ENCODE measurements at regions not wholly inside any gene's neighbourhood (a gene's known extent, or its start where the extent isn't known, plus 50 kb on each side); places are given as distances from the start of the nearest gene placed in this dataset.
A peak's percentile ranks its signal among the peaks of the same experiment; 100 is the strongest.
"Not testable (repeated sequence)": the region's sequence is repeated elsewhere in the genome, so short reads cannot be mapped to it uniquely, and the experiment has no call there.

GRCh38 chr3:184440151-184440550, 60.3 kb downstream of the CHRD start:
- no peak for DNase-seq

- DNase-seq: no peak
Measured at GRCh38 chr3:184441202-184441900, 61.5 kb downstream of the CHRD start.

DNA sequence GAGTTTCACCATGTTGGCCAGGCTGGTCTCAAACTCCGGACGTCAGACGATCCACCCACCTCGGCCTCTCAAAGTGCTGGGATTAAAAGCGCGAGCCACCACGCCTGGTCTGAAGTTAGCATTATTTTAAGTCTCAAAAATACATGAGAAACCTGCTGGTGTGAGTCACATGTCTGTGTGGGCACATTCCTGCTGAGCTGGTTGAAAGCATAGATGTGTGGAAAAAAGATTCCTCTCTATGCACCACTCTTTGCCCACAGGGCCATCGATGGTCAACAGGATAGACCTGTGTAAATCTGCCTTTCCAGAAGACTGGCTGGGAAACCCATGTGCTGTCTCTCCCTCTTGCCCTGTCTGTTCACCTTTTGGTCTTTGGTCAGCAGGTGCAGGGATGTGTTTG, 63.5 kb downstream of the CHRD start:
- DNase-seq: no peak

DNA sequence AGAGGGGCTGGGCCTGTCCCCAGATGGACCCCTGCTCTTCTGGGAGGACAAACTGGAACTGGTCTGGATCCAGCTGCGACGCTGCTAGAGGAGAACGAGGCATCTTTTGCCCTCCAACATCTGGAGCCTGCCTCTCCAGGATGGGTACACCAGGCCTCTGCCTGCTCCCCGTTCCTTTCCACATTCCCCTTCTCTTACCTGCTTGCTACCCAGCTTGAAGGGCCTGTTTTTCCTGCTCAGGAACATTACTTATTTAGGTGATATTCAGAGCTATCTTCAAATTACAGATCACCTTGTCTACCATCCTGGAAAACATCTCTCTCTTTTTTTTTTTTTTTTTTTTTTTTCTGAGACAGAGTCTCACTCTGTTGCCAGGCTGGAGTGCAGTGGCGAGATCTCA, 64.0 kb downstream of the CHRD start:
- DNase-seq: no peak

DNA sequence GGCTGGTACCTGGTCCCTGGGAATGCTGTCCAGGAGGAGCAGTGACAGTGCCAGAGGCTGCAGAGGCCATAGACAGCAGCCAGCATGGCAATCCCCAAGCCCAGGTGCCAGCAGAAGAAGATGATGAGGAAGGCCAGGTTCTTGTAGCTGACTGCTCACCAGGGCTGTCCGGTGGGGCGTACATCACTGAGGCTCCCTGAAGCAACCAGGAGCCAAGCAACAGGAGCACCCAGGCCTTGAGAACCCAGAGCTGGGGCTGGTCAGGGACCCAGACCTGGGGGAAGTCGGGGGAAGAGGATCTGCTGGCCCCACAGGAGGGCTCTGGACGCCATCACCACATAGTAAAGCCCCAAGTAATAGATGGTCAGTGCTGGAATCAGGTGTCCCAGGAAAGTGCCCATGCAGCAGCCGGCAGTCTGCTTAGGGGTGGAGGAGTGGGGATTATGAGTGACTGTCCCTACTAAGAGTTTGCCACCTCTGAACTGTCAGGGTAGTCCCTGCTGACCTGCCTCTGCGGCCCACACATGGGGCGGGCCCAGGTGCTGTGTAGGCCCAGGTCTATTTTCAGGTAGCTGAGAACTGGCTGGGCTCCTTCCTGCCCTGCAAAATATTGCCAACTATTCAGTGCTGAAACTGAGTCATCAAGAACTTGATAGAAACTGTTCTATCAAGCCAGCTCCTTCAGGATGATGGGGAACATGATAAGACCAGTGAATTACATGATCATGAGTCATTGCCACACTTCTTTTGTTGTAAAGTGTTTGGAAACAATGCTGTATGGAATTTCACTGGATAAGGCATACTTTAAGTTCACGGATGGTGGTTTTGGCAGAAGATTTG, 68.7 kb downstream of the CHRD start:
- DNase-seq: peak; percentile 92

DNA sequence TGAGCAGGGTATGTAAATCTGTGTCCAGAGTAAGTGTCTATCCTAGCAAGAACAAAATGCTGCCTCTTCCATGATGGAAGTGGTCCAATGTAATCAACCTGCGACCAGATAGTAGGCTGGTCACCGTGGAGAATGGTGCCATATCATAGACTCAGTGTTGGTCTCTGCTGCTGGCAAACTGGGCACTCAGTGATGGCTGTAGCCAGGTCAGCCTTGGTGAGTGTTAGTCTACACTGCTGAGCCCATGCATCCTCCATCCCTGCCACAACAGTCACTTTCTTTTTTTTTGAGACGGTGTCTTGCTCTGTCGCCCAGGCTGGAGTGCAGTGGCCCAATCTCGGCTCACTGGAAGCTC, 69.3 kb downstream of the CHRD start:
- DNase-seq: no peak

- no peak for DNase-seq
Measured at GRCh38 chr3:184450547-184450946, 70.7 kb downstream of the CHRD start.

DNA sequence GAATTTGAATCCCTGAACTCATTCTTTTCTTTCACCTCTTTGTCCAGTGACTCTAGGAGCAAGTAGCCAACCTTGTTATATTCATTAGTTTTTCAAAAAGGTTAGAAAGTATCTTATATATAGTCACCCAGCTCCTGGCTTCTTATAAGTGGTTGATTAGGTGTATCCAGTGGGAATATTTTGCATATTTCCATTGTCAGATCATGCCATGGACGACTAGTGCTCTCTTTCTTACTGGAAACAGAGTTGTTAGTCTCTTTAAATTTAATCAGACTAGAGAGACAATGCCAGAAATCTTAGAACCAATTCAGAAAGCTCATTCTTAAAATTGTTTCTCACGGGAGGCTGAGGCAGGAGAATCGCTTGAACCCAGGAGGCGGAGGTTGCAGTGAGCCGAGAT, 73.4 kb downstream of the CHRD start:
- no peak for DNase-seq

GRCh38 chr3:184455991-184456390, 76.1 kb downstream of the CHRD start:
- DNase-seq: no peak

DNA sequence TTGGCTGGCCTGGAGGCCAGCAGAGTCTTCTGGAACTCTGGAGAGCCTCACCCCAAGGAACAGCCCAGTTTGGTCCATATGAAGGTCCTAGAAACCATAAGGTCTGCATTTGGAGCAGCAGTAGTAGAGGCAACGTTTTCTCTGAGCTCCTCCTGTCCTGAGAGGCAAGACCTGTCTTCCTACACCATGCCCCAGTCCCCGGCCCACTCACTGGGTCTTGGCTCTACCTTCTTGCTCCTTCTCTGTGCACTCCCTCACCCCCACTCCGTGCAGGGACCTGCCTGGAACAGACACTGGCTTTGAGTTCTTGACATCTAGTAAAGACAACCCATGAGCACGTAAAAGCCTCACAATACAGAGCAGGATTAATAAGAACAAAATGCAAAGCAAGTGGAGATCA, 76.6 kb downstream of the CHRD start:
- no peak for DNase-seq

GRCh38 chr3:184457329-184457728, 77.5 kb downstream of the CHRD start:
- no peak for DNase-seq

DNA sequence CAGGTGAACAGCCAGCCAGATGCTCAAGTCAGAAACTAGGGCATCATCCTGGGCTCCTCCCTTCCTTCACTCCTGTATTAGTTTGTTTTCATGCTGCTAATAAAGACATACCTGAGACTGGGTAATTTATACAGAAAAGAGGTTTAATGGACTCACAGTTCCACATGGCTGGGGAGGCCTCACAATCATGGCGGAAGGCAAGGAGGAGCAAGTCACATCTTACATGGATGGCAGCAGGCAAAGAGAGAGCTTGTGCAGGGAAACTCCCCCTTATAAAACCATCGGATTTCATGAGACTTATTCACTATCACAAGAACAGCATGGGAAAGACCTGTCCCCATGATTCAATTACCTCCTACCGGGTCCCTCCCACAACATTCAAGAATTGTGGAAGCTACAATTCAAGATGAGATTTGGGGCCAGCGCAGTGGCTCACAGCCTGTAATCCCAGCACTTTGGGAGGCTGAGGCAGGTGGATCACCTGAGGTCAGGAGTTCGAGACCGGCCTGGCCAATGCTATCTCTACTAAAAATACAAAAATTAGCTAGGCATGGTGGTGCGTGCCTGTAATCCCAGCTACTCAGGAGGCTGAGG, 78.0 kb downstream of the CHRD start:
- not testable (repeated sequence) for DNase-seq

DNA sequence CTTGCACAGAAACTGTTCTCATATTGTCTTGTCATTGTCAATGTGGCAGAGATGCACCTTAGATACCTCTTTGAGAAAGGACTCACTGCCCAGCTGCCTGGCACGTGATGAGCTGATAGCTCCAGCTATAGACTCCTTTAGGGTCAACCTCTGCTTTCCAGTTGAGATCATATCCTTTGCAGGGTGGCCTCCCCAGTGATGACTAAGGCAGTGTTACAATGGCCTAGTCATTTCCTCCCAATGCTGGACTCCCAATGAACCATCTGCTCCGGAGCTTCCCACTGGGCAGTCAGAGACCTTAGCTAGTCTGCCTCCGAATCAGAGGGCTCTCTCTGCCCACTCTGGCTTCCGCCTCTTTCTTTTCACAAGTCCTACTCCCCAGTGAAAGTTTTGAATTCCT, 79.5 kb downstream of the CHRD start:
- DNase-seq: peak; percentile 37

- DNase-seq: no peak
Measured at GRCh38 chr3:184460276-184460675, 80.4 kb downstream of the CHRD start.

DNA sequence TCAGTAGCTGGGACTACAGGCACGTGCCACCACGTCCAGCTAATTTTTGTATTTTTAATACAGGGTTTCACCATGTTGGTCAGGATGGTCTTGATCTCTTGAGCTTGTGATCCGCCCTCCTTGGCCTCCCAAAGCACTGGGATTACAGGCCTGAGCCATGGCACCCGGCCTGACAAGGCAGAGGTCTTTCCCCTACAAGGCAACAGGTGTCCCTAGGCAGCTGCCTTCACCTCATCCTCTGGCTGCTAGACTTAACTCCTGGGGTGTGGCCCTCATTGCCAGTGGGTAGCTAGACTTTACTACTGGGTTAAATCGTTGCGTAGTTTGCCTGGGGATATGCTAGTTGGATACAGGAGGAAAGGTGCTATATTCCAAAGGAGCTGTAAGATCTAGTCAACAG, 81.4 kb downstream of the CHRD start:
- DNase-seq: no peak

- DNase-seq: no peak
Measured at GRCh38 chr3:184465883-184466412, 86.1 kb downstream of the CHRD start.

GRCh38 chr3:184466413-184466960, 86.6 kb downstream of the CHRD start:
- peak; percentile 29 for DNase-seq

DNA sequence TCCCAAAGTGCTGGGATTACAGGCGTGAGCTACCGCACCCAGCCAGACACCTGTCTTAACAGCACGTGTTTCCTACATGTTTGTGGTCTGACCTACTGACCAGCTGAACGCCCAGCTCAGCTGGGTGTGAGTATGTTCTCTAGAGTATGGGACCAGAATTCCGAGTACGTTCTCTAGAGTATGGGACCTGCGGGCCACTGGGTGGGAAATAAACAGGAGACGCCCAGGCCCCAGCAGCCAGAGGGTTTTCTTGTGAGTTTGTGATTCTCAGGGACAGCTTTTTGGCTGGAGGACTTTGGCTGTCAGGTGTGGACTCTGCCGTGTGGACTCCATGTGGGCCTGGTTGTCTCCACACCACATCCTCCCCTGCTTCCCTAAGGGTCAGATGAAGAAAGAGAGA, 87.3 kb downstream of the CHRD start:
- DNase-seq: no peak

GRCh38 chr3:184470551-184470950, 90.7 kb downstream of the CHRD start:
- DNase-seq: no peak

- no peak for DNase-seq
Measured at GRCh38 chr3:184471439-184471838, 90.1 kb upstream of the EPHB3 start.

GRCh38 chr3:184472723-184473428, 88.7 kb upstream of the EPHB3 start:
- no peak for DNase-seq

- no peak for DNase-seq
Measured at GRCh38 chr3:184474897-184475296, 86.7 kb upstream of the EPHB3 start.

GRCh38 chr3:184477940-184478339, 83.6 kb upstream of the EPHB3 start:
- no peak for DNase-seq

Measured in fibroblast of skin of right biceps (primary cell).